Ovary (tissue), 7 donors: ENCODE measurements at regions not wholly inside any gene's neighbourhood (a gene's known extent, or its start where the extent isn't known, plus 50 kb on each side); places are given as distances from the start of the nearest gene placed in this dataset.
"Not testable (repeated sequence)": the region's sequence is repeated elsewhere in the genome, so short reads cannot be mapped to it uniquely, and the experiment has no call there.

Experiments used
- DNase-seq, 5 donors: peaks; one replicate each; pipeline ENCODE4 v3.0.0-alpha.2; 2019 to 2020
- H3K27ac ChIP-seq, 2 donors: fragments of 200-600 bp; one replicate each; pipeline versions ENCODE4 v1.5.1 to v1.8.0; 2019 to 2022
- H3K27me3 ChIP-seq: fragments of 200-600 bp; one replicate; pipeline ENCODE4 v1.8.0; 2022
- H3K36me3 ChIP-seq: fragments of 200-600 bp; sonication (generic); one replicate; pipeline ENCODE4 v1.5.1; 2019
- H3K4me1 ChIP-seq: one replicate; pipeline ENCODE4 v1.8.1; 2013; ENCODE audit warnings: mild to moderate bottlenecking, moderate library complexity; ENCODE audit not compliant: insufficient read depth
- H3K4me3 ChIP-seq: fragments of 200-600 bp; sonication (generic); one replicate; pipeline ENCODE4 v1.5.1; 2017
- H3K9me3 ChIP-seq, 2 donors: fragments of 200-600 bp in 1 of 2; sonication (generic) in 1 of 2; one replicate each; pipeline versions ENCODE4 v1.5.1 to v1.8.1; 2013 to 2019; ENCODE audit warnings: mild to moderate bottlenecking in 1 of 2, moderate library complexity in 1 of 2
- EP300 ChIP-seq: sonication (generic); formaldehyde crosslinking; IDR thresholded peaks from one replicate; pipeline ENCODE4 v1.6.1; 2017; ENCODE audit warnings: antibody characterized with exemption
- POLR2A ChIP-seq: fragments of 450-650 bp; IDR thresholded peaks from one replicate; pipeline ENCODE4 v1.6.1; 2017; ENCODE audit warnings: antibody characterized with exemption, mild to moderate bottlenecking, moderate library complexity
- WGBS, 3 donors: extraction: QIAGEN DNeasy Blood & Tissue Kit in 1 of 3; methylation state at CpG; one replicate each; pipeline versions ENCODE4 v1.1.5 to v1.1.7; 2013 to 2017; 5-methylcytosine and 5-hydroxymethylcytosine counted together
- intact Hi-C, 4 donors: fragments of 100-400 bp; cut with DNase I; formaldehyde crosslinking; loops; one replicate each; pipeline versions ENCODE4 v1.11.0 to v1.15.1; 2022 to 2023
- TF ChIP-seq, protein P1 (sequence below), 3 donors: fragments of 450-650 bp in 2 of 3; fragments of 200-600 bp in 1 of 3; IDR thresholded peaks; one replicate each; pipeline versions ENCODE4 v1.5.1 to v1.8.0; 2016 to 2022; ENCODE audit warnings: antibody characterized with exemption in 3 of 3, mild to moderate bottlenecking in 1 of 3
- donor health status: DM: no; HTN: no; CAD: no; lungs with moderate emphysema.
- donor health status: DM: no; HTN: no; CAD: no.
- donor health status: Bipolar disorder and iron deficiency.
- donor health status: DM: no; HTN: no; CAD: no.
- donor health status: DM: yes; HTN: yes; CAD: no.

GRCh38 chr10:90288391-90288933, 569.4 kb downstream of the HTR7 start:
- Histone ChIP-seq H3K36me3 (no peaks in the 10 kb centered on the region), H3K4me3 (no peak overlapping the region), H3K9me3 (no peaks in the 10 kb centered on the region), H3K27ac (no peak overlapping the region), H3K27me3 (peaks cover 2% of the 10 kb centered on the region), H3K4me1 (no peaks in the 10 kb centered on the region)
- intact Hi-C loops, result no loop called here
- 3 to 12% (median 9%) methylated on average over 1 of the region's 1 CpG for WGBS, 3 donors
- DNase-seq, result no peak
- TF ChIP-seq, protein P1, sequence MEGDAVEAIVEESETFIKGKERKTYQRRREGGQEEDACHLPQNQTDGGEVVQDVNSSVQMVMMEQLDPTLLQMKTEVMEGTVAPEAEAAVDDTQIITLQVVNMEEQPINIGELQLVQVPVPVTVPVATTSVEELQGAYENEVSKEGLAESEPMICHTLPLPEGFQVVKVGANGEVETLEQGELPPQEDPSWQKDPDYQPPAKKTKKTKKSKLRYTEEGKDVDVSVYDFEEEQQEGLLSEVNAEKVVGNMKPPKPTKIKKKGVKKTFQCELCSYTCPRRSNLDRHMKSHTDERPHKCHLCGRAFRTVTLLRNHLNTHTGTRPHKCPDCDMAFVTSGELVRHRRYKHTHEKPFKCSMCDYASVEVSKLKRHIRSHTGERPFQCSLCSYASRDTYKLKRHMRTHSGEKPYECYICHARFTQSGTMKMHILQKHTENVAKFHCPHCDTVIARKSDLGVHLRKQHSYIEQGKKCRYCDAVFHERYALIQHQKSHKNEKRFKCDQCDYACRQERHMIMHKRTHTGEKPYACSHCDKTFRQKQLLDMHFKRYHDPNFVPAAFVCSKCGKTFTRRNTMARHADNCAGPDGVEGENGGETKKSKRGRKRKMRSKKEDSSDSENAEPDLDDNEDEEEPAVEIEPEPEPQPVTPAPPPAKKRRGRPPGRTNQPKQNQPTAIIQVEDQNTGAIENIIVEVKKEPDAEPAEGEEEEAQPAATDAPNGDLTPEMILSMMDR (IDR thresholded peaks at IDR 0.05), result no peak
- TF ChIP-seq EP300 (no peak), POLR2A (no peak)

GRCh38 chr10:90289037-90289436, 568.8 kb downstream of the HTR7 start:
- intact Hi-C loops, result no loop called here
- Histone ChIP-seq H3K4me3 (no peak overlapping the region), H3K9me3 (no peaks in the 10 kb centered on the region), H3K27me3 (no peaks in the 10 kb centered on the region), H3K4me1 (no peaks in the 10 kb centered on the region), H3K27ac (no peak overlapping the region), H3K36me3 (no peaks in the 10 kb centered on the region)
- 71 to 76% (median 73%) methylated on average over 1 of the region's 1 CpG for WGBS, 3 donors
- no peak for TF ChIP-seq POLR2A
- TF ChIP-seq EP300, result no peak
- TF ChIP-seq, protein P1 (IDR thresholded peaks at IDR 0.05), result no peak
- DNase-seq, result no peak

GRCh38 chr10:90293616-90294015, 564.2 kb downstream of the HTR7 start:
- Histone ChIP-seq H3K27ac (no peak overlapping the region), H3K36me3 (no peaks in the 10 kb centered on the region), H3K27me3 (no peaks in the 10 kb centered on the region), H3K9me3 (no peaks in the 10 kb centered on the region), H3K4me1 (no peaks in the 10 kb centered on the region), H3K4me3 (no peak overlapping the region)
- TF ChIP-seq POLR2A, result no peak
- TF ChIP-seq, protein P1 (IDR thresholded peaks at IDR 0.05), result no peak
- intact Hi-C loops, result no loop called here
- WGBS, 3 donors, result 62 to 83% (median 68%) methylated on average over 4 of the region's 4 CpGs
- DNase-seq, result no peak

DNA sequence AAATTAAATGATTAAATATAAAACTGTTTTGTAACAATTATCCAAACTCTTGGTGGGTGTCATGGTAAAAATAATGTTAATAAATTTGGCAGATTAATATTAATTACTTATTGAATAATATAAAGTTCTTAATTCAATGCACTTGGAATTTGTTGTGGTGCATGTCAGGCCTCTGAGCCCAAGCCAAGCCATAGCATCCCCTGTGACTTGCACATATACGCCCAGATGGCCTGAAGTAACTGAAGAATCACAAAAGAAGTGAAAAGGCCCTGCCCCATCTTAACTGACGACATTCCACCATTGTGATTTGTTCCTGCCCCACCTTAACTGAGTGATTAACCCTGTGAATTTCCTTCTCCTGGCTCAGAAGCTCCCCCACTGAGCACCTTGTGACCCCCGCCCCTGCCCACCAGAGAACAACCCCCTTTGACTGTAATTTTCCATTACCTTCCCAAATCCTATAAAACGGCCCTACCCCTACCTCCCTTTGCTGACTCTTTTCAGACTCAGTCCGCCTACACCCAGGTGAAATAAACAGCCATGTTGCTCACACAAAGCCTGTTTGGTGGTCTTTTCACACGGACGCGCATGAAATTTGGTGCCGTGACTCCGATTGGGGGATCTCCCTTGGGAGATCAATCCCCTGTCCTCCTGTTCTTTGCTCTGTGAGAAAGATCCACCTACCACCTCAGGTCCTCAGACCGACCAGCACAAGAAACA, 562.9 kb downstream of the HTR7 start:
- H3K27me3 ChIP-seq, H3K4me3 ChIP-seq, H3K9me3 ChIP-seq, H3K36me3 ChIP-seq, DNase-seq, intact Hi-C loops, H3K27ac ChIP-seq, H3K4me1 ChIP-seq: not testable (repeated sequence)
- 83 to 89% (median 86%) methylated on average over 11 of the region's 11 CpGs for WGBS, 3 donors

DNA sequence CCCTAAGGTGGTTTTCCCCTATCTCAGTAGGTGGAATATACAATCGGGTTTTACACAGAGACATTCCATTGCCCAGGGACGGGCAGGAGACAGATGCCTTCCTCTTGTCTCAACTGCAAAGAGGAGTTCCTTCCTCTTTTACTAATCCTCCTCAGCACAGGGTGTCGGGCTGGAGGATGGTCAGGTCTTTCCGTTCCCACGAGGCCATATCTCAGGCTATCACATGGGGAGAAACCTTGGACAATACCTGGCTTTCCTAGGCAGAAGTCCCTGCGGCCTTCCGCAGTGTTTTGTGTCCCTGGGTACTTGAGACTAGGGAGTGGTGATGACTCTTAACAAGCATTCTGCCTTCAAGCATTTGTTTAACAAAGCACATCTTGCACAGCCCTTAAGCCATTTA, 555.8 kb downstream of the HTR7 start:
- H3K4me1 ChIP-seq, H3K9me3 ChIP-seq, H3K36me3 ChIP-seq, DNase-seq, intact Hi-C loops, H3K4me3 ChIP-seq, H3K27me3 ChIP-seq, H3K27ac ChIP-seq: not testable (repeated sequence)
- 53 to 71% (median 66%) methylated on average over 7 of the region's 7 CpGs for WGBS, 3 donors
